ENCODE measurements at regions not wholly inside any gene's neighbourhood (a gene's known extent, or its start where the extent isn't known, plus 50 kb on each side); places are given as distances from the start of the nearest gene placed in this dataset.

GRCh38 chr6:105986998-105987397 is 99.1 kb upstream of the PRDM1 start (continued):
- no peak for TF ChIP-seq EZH2 (IDR thresholded peaks at IDR 0.05; ENCODE audit: low read depth, unreplicated experiment)
- no peak for TF ChIP-seq ETS1 (IDR thresholded peaks at IDR 0.05)
- no peak for TF ChIP-seq EZH2phosphoT487 (IDR thresholded peaks at IDR 0.05; ENCODE audit: unreplicated experiment)
- TF ChIP-seq ZNF331 (CRISPR knock-in tag; IDR thresholded peaks at IDR 0.05; ENCODE audit: low read depth): no peak
- TF ChIP-seq CTCF (conservative IDR thresholded peaks at IDR 0.05; ENCODE audit: low read depth in 2 of 2): no peak
- no peak for TF ChIP-seq CREB1 (CRISPR knock-in tag; IDR thresholded peaks at IDR 0.05; ENCODE audit: low read depth)
- TF ChIP-seq NANOG (IDR thresholded peaks at IDR 0.05; ENCODE audit: borderline replicate concordance): no peak
- TF ChIP-seq POLR2AphosphoS5 (IDR thresholded peaks at IDR 0.05; ENCODE audit: low read depth): no peak

- H3K4me2 ChIP-seq: peak overlapping the region; percentile 95
- H3K4me3 ChIP-seq: peak overlapping the region; percentile 73
- Mint-ChIP-seq H3K27ac (no peak overlapping the region), H3K4me3 (peak overlapping the region; percentile 70), H3K9me3 (no peaks in the 10 kb centered on the region; the same call in 1 of the 3 replicates), H3K36me3 (ENCODE audit: low read depth) (no peaks in the 10 kb centered on the region), H3K27me3 (ENCODE audit: insufficient read depth, low read depth, poor library complexity) (peaks cover 97% of the 10 kb centered on the region), H3K4me1 (peaks cover 15% of the 10 kb centered on the region)
- H3K4me1 ChIP-seq (ENCODE audit: insufficient read depth): peaks cover 27% of the 10 kb centered on the region
- no peaks in the 10 kb centered on the region for H3K9me2 ChIP-seq (ENCODE audit: insufficient read depth)
- peak overlapping the region; percentile 93 for H2AFZ ChIP-seq
- no peak overlapping the region for H3K27ac ChIP-seq (ENCODE audit: low read depth)
- H3F3A ChIP-seq (replicated peaks; ENCODE audit: low read depth): no peaks in the 10 kb centered on the region
- TF ChIP-seq EZH2 (IDR thresholded peaks at IDR 0.05; ENCODE audit: low read depth, unreplicated experiment) (peak; percentile 77), STAT1 (IDR thresholded peaks at IDR 0.05; ENCODE audit: unreplicated experiment) (no peak), EZH2phosphoT487 (IDR thresholded peaks at IDR 0.05; ENCODE audit: unreplicated experiment) (peak; percentile 71)
- H3K79me2 ChIP-seq (replicated peaks; ENCODE audit: insufficient read depth): no peaks in the 10 kb centered on the region
- no peaks in the 10 kb centered on the region for H3K36me3 ChIP-seq (ENCODE audit: insufficient read depth)
- peaks cover 100% of the 10 kb centered on the region for H3K27me3 ChIP-seq (ENCODE audit: insufficient read depth)
- peak; percentile 73 for DNase-seq (ENCODE audit: low spot score)
- peak; percentile 66 for ATAC-seq
- H4K20me1 ChIP-seq (replicated peaks; ENCODE audit: insufficient read depth): peaks cover 18% of the 10 kb centered on the region
Measured at GRCh38 chr6:105985816-105986632, 100.1 kb upstream of the PRDM1 start.
